ENCODE measurements at regions not wholly inside any gene's neighbourhood (a gene's known extent, or its start where the extent isn't known, plus 50 kb on each side); places are given as distances from the start of the nearest gene placed in this dataset.
A peak's percentile ranks its signal among the peaks of the same experiment; 100 is the strongest.

DNA sequence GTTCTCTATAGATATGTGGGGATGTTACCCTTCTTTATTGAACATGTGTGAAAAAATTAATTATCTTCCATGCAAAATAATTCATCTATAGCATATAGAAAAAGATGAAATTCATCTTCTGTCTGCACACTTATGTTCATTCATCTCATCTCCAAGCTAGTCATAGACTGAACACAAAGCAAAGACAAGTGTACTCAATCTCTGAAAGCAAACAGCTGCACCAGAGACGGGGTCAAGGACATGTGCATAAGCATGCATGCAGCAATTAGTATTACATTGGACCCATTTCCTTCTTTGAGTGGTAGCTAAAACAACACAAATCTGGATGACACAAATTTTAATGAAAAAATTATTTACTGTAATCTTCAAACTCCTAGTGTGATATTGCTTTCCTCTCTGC is 547.0 kb upstream of the COX7C start:
- Mint-ChIP-seq H3K4me3 (no peak overlapping the region), H3K36me3 (no peaks in the 10 kb centered on the region), H3K9me3 (peaks cover 13% of the 10 kb centered on the region), H3K27ac (no peak overlapping the region), H3K27me3 (no peaks in the 10 kb centered on the region), H3K4me1 (ENCODE audit: low read depth in 2 of 2) (no peaks in the 10 kb centered on the region)
- DNase-seq (ENCODE audit: low spot score) (no peak), ATAC-seq (no peak)

DNA sequence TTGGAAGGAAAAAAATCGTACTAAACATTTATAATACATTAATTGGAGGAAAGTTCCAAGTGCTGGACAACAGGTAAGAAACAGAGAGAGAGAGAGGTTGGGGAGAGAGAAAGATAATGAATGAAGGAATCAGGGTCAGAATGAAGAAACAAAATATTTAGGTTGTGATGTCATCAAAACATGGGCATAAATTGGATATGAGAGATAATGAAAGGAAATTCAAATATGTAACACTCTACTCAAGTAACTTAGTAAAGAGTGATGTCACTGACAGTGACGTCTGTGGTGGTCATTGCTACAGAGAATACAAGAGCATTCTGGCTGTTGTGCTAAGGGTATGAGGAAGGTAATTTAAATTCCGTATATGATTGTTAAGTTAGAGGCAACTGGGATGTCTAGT is 543.4 kb upstream of the COX7C start:
- Mint-ChIP-seq H3K4me3 (no peak overlapping the region), H3K27me3 (no peaks in the 10 kb centered on the region), H3K9me3 (peaks cover 5% of the 10 kb centered on the region), H3K36me3 (no peaks in the 10 kb centered on the region), H3K4me1 (ENCODE audit: low read depth in 2 of 2) (no peaks in the 10 kb centered on the region), H3K27ac (no peak overlapping the region)
- DNase-seq (ENCODE audit: low spot score): no peak
- no peak for ATAC-seq

GRCh38 chr5:86075139-86075538 is 542.6 kb upstream of the COX7C start:
- ATAC-seq (no peak), DNase-seq (ENCODE audit: low spot score) (no peak)
- Mint-ChIP-seq H3K27ac (no peak overlapping the region), H3K36me3 (no peaks in the 10 kb centered on the region), H3K27me3 (no peaks in the 10 kb centered on the region), H3K4me3 (no peak overlapping the region), H3K9me3 (peaks cover 10% of the 10 kb centered on the region), H3K4me1 (ENCODE audit: low read depth in 2 of 2) (no peaks in the 10 kb centered on the region)

DNA sequence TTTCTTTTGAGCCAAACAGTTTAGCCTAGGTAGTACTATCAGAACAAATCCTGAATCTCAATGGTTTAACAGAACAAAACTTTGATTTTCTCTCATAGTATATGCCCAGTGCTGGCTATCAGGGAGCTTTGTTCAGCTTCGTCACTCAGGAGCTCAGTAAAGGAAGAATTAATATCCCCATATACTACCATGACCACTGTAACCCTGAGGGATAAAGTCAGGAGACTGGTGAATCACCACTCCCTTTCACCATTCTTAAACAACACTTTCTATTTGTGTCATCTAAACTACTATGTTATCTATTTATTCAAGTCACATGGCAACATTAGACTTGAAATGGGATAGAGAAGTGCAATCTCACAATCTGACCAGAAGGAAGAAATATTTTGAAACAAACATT is 522.6 kb upstream of the COX7C start:
- peaks cover 5% of the 10 kb centered on the region for H3K9me3 Mint-ChIP-seq
- H3K36me3 Mint-ChIP-seq: no peaks in the 10 kb centered on the region
- H3K27ac Mint-ChIP-seq: no peak overlapping the region
- H3K4me1 Mint-ChIP-seq (ENCODE audit: low read depth in 2 of 2): no peaks in the 10 kb centered on the region
- H3K27me3 Mint-ChIP-seq: no peaks in the 10 kb centered on the region
- no peak overlapping the region for H3K4me3 Mint-ChIP-seq
- ATAC-seq (no peak), DNase-seq (ENCODE audit: low spot score) (no peak)

GRCh38 chr5:86101966-86102365 is 515.8 kb upstream of the COX7C start:
- ATAC-seq (no peak), DNase-seq (ENCODE audit: low spot score) (peak; percentile 41)
- Mint-ChIP-seq H3K4me3 (no peak overlapping the region), H3K27me3 (no peaks in the 10 kb centered on the region), H3K4me1 (ENCODE audit: low read depth in 2 of 2) (no peaks in the 10 kb centered on the region), H3K27ac (no peak overlapping the region), H3K9me3 (peaks cover 3% of the 10 kb centered on the region), H3K36me3 (no peaks in the 10 kb centered on the region)

- Mint-ChIP-seq H3K4me1 (ENCODE audit: low read depth in 2 of 2) (no peaks in the 10 kb centered on the region), H3K4me3 (no peak overlapping the region), H3K27ac (no peak overlapping the region), H3K9me3 (peaks cover 21% of the 10 kb centered on the region), H3K36me3 (no peaks in the 10 kb centered on the region), H3K27me3 (no peaks in the 10 kb centered on the region)
- DNase-seq (ENCODE audit: low spot score): no peak
- ATAC-seq: no peak
These were observed 508.9 kb upstream of the COX7C start for GRCh38 chr5:86108825-86109224.

DNA sequence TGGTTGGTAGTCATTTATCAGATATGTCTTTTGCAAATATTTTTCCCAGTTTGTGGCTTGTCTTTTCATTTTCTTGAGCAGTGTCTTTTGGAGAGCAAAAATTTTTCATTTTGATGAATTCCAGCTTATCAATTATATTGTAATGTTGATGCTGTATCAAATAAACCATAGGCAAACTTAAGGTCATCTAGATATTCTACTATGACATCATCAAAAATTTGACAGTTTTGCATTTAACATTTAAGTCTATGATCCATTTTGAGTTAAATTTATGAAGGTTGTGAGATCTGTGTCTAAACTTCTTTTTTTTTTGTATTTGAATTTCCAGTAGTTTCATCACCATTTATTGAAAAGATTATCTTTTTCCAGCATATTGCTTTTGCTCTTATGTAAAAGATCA is 505.5 kb upstream of the COX7C start:
- Mint-ChIP-seq H3K9me3 (peaks cover 18% of the 10 kb centered on the region), H3K4me3 (no peak overlapping the region), H3K27ac (no peak overlapping the region), H3K27me3 (no peaks in the 10 kb centered on the region), H3K4me1 (ENCODE audit: low read depth in 2 of 2) (no peaks in the 10 kb centered on the region), H3K36me3 (no peaks in the 10 kb centered on the region)
- DNase-seq (ENCODE audit: low spot score): no peak
- no peak for ATAC-seq

GRCh38 chr5:86115164-86115563 is 502.6 kb upstream of the COX7C start:
- ATAC-seq (no peak), DNase-seq (ENCODE audit: low spot score) (no peak)
- H3K36me3 Mint-ChIP-seq: no peaks in the 10 kb centered on the region
- H3K27me3 Mint-ChIP-seq: no peaks in the 10 kb centered on the region
- no peaks in the 10 kb centered on the region for H3K4me1 Mint-ChIP-seq (ENCODE audit: low read depth in 2 of 2)
- peaks cover 9% of the 10 kb centered on the region for H3K9me3 Mint-ChIP-seq
- H3K27ac Mint-ChIP-seq: no peak overlapping the region
- H3K4me3 Mint-ChIP-seq: no peak overlapping the region

DNA sequence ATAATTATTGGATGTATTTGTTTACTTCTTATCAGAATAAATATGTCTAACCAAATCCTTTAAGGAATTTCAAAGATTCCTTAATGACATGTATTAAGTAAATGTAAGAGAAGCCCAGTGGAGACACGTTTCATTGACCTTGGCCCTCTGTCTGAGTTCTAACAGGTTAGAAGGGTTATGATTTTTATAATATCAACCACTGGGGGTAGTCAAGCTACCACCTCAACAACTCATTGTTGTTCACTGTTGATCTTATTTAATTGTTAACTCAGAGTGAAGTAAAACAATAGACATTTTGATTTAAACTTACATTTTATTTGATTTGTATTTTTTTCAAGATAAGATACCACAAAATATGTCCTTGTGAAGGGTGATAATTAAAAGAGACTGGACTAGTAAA is 499.2 kb upstream of the COX7C start:
- H3K4me1 Mint-ChIP-seq (ENCODE audit: low read depth in 2 of 2): no peaks in the 10 kb centered on the region
- H3K4me3 Mint-ChIP-seq: no peak overlapping the region
- no peaks in the 10 kb centered on the region for H3K36me3 Mint-ChIP-seq
- DNase-seq (ENCODE audit: low spot score) (no peak), ATAC-seq (no peak)
- peaks cover 6% of the 10 kb centered on the region for H3K9me3 Mint-ChIP-seq
- H3K27ac Mint-ChIP-seq: no peak overlapping the region
- no peaks in the 10 kb centered on the region for H3K27me3 Mint-ChIP-seq

DNA sequence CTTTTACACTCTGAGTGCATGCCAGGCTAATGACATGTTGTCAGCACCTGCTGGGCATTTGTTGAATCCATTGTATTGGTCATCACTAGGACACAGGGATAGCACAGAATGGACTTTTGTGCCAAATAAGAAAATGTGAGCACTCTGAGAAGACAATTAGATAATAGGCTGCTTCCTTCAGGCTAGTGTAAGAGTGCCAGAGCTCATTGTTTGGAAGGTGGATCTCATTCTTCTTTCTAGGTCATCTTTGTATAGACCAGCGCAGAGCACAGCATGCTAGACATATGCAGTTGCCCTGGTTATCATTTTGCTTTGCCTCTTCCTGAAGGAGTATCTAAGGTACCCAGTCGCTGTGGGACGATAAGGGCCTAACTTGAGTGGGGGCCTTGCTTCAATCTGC is 493.4 kb upstream of the COX7C start:
- H3K36me3 Mint-ChIP-seq: no peaks in the 10 kb centered on the region
- no peaks in the 10 kb centered on the region for H3K27me3 Mint-ChIP-seq
- H3K27ac Mint-ChIP-seq: no peak overlapping the region
- DNase-seq (ENCODE audit: low spot score): no peak
- H3K4me3 Mint-ChIP-seq: no peak overlapping the region
- no peaks in the 10 kb centered on the region for H3K4me1 Mint-ChIP-seq (ENCODE audit: low read depth in 2 of 2)
- H3K9me3 Mint-ChIP-seq: peaks cover 6% of the 10 kb centered on the region
- ATAC-seq: no peak

- no peaks in the 10 kb centered on the region for H3K4me1 Mint-ChIP-seq (ENCODE audit: low read depth in 2 of 2)
- no peak for ATAC-seq
These were observed 491.8 kb upstream of the COX7C start for GRCh38 chr5:86125731-86126601.

GRCh38 chr5:86127696-86128095 is 490.0 kb upstream of the COX7C start:
- H3K9me3 Mint-ChIP-seq: no peaks in the 10 kb centered on the region
- H3K4me3 Mint-ChIP-seq: no peak overlapping the region
- H3K27me3 Mint-ChIP-seq: no peaks in the 10 kb centered on the region
- DNase-seq (ENCODE audit: low spot score) (no peak), ATAC-seq (no peak)
- no peaks in the 10 kb centered on the region for H3K4me1 Mint-ChIP-seq (ENCODE audit: low read depth in 2 of 2)
- no peaks in the 10 kb centered on the region for H3K36me3 Mint-ChIP-seq
- no peak overlapping the region for H3K27ac Mint-ChIP-seq

More at GRCh38 chr5:86125731-86126601, 491.8 kb upstream of the COX7C start:
- H3K27ac Mint-ChIP-seq: no peak overlapping the region
- H3K4me3 Mint-ChIP-seq: no peak overlapping the region
- no peak for DNase-seq (ENCODE audit: low spot score)
- no peaks in the 10 kb centered on the region for H3K27me3 Mint-ChIP-seq
- H3K36me3 Mint-ChIP-seq: no peaks in the 10 kb centered on the region
- H3K9me3 Mint-ChIP-seq: peaks cover 4% of the 10 kb centered on the region

DNA sequence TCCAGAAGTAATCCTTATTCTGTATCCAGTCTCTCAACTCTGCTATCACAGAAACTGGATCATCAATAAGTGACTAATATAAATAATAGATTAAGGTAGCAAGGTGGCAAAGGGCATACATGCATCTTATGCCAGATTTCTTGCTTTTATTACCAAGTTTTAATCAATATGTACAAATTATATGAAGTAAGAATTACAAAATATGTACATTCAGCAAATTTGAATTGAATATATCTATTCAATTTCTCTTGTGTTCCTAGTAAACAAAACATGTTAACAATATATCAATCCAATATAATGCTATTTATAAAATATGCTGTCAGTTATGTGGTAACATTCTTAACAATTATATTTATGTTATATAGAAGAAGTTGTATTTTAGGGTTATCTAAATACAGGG is 488.7 kb upstream of the COX7C start:
- H3K4me1 Mint-ChIP-seq (ENCODE audit: low read depth in 2 of 2): no peaks in the 10 kb centered on the region
- ATAC-seq: no peak
- H3K36me3 Mint-ChIP-seq: no peaks in the 10 kb centered on the region
- DNase-seq (ENCODE audit: low spot score): no peak
- no peak overlapping the region for H3K27ac Mint-ChIP-seq
- peaks cover 4% of the 10 kb centered on the region for H3K9me3 Mint-ChIP-seq
- no peak overlapping the region for H3K4me3 Mint-ChIP-seq
- no peaks in the 10 kb centered on the region for H3K27me3 Mint-ChIP-seq

- H3K36me3 Mint-ChIP-seq: no peaks in the 10 kb centered on the region
- DNase-seq (ENCODE audit: low spot score): no peak
- H3K9me3 Mint-ChIP-seq: peaks cover 6% of the 10 kb centered on the region
- ATAC-seq: no peak
- H3K4me1 Mint-ChIP-seq (ENCODE audit: low read depth in 2 of 2): no peaks in the 10 kb centered on the region
- H3K27me3 Mint-ChIP-seq: no peaks in the 10 kb centered on the region
- no peak overlapping the region for H3K4me3 Mint-ChIP-seq
- H3K27ac Mint-ChIP-seq: no peak overlapping the region
These were observed 480.4 kb upstream of the COX7C start for GRCh38 chr5:86137297-86137696.

DNA sequence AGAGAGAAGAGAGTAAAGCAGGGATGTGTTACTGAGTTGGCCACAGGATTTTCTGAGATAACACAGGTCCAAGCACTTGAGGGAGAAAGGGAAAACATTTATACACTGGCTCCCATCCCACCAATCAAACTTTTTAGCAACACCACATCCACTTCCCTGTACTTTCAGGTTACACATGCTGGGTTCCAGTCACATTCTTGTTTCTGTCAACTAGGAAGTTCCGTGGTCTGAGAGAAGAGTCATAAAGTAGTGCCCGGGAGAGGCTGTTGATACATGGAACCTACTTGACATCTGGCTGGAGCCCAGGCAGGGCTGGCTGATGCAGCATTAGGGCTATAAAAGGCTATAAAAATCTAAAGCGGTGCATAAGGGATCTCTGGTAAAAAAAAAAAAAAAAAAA is 473.9 kb upstream of the COX7C start:
- H3K4me1 Mint-ChIP-seq (ENCODE audit: low read depth in 2 of 2): no peaks in the 10 kb centered on the region
- H3K27ac Mint-ChIP-seq: no peak overlapping the region
- ATAC-seq (no peak), DNase-seq (ENCODE audit: low spot score) (no peak)
- H3K4me3 Mint-ChIP-seq: no peak overlapping the region
- H3K36me3 Mint-ChIP-seq: no peaks in the 10 kb centered on the region
- peaks cover 27% of the 10 kb centered on the region for H3K9me3 Mint-ChIP-seq
- H3K27me3 Mint-ChIP-seq: no peaks in the 10 kb centered on the region

Data from natural killer cell treated with Interleukin-12 subunit alpha and Interleukin-12 subunit beta and Interleukin-15 and Interleukin-18, amount 100 ng/mL, for 72 hours (primary cell).